ENCODE measurements at regions not wholly inside any gene's neighbourhood (a gene's known extent, or its start where the extent isn't known, plus 50 kb on each side); places are given as distances from the start of the nearest gene placed in this dataset.

DNA sequence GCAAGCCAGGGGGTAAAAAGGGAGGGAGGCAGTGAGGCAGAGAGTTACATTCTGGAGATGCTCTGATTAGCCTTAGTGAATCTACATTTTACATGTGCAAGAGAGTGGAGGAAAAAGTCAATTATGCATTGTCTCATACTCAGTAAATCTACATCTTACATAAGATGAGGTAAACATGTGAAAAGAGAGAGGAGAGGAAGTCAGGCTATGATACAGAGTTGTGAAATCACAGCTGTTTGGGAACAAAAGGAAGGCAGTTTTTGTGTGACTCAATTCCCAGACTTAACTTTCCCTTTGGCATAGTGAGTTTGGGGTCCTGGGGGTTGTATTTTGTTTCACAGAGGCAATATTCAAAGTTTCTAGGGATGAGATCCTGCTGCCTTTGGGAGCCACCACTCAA, 67.8 kb downstream of the GP2 start:
- TF ChIP-seq, protein P1, sequence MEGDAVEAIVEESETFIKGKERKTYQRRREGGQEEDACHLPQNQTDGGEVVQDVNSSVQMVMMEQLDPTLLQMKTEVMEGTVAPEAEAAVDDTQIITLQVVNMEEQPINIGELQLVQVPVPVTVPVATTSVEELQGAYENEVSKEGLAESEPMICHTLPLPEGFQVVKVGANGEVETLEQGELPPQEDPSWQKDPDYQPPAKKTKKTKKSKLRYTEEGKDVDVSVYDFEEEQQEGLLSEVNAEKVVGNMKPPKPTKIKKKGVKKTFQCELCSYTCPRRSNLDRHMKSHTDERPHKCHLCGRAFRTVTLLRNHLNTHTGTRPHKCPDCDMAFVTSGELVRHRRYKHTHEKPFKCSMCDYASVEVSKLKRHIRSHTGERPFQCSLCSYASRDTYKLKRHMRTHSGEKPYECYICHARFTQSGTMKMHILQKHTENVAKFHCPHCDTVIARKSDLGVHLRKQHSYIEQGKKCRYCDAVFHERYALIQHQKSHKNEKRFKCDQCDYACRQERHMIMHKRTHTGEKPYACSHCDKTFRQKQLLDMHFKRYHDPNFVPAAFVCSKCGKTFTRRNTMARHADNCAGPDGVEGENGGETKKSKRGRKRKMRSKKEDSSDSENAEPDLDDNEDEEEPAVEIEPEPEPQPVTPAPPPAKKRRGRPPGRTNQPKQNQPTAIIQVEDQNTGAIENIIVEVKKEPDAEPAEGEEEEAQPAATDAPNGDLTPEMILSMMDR (IDR thresholded peaks at IDR 0.05; ENCODE audit: extremely low read depth, insufficient read depth, missing control alignments), result no peak
- in situ Hi-C loops (cut with MboI; ENCODE audit: low pct_unique_long_range_greater_than_20kb, low sequenced_read_pairs, unreplicated experiment), result no loop called here
- DNase-seq (ENCODE audit: low spot score), result no peak

DNA sequence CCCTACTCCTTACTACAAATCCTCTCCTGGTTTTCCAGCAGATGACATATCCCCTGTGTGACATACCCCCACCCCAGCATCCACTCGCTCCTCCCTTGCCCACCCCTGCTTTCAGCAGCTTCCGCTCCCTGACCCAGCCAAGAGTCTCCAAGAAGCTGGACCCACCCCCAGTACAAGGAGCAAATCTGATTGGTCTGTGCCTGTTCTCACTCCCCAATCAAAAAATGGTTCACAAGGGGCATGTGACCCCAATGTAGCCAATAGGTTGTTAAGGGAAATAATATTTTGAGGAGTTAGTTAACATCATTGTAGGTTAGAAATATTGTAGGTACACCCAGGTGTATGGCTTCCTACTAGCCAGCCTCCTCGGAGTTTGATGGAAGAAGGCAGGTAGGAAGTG, 70.1 kb downstream of the GP2 start:
- TF ChIP-seq, protein P1 (IDR thresholded peaks at IDR 0.05; ENCODE audit: extremely low read depth, insufficient read depth, missing control alignments), result no peak
- in situ Hi-C loops (cut with MboI; ENCODE audit: low pct_unique_long_range_greater_than_20kb, low sequenced_read_pairs, unreplicated experiment), result no loop called here

DNA sequence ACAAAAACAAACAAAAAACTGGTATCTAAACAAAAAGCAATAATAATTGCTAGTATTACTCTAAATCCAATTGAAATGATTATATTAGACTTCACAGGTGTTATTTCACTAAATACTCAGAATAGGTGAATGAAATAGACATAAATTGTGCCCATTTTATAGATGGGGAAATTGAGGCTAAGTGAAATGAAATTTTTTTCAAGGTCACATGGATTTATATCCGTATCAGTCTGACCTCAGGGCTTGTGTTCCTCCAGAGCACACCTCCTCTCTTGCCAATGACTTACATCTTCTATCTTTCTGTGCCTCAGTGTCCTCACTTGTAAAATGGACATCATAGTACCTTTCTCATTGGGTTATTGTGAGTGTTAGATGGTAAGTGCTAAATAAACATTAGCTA, 72.3 kb downstream of the GP2 start:
- DNase-seq (ENCODE audit: low spot score), result no peak
- in situ Hi-C loops (cut with MboI; ENCODE audit: low pct_unique_long_range_greater_than_20kb, low sequenced_read_pairs, unreplicated experiment), result no loop called here
- TF ChIP-seq, protein P1 (IDR thresholded peaks at IDR 0.05; ENCODE audit: extremely low read depth, insufficient read depth, missing control alignments), result no peak

More for the DNA sequence above, 70.1 kb downstream of the GP2 start:
- no peak for DNase-seq (ENCODE audit: low spot score)

DNA sequence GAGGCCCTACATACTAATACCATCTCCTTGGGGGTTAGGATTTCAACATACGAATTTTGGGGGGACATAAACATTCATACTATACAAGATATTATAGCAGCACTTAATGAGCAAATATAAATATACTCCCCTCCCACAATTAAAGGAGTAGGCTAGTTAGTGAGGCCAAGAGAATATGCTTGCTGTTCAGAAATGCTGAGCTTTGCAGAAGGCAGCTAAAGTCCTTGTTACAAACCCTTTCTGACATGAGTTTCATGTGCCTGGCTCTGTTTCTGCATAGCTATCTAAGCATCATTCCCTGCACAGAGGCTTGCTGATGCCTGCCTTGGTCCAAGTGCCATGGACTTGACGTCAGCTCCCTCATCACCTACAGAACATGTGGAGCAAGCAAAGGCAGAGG, 73.5 kb downstream of the GP2 start:
- in situ Hi-C loops (cut with MboI; ENCODE audit: low pct_unique_long_range_greater_than_20kb, low sequenced_read_pairs, unreplicated experiment), result no loop called here
- TF ChIP-seq, protein P1 (IDR thresholded peaks at IDR 0.05; ENCODE audit: extremely low read depth, insufficient read depth, missing control alignments), result no peak
- no peak for DNase-seq (ENCODE audit: low spot score)

DNA sequence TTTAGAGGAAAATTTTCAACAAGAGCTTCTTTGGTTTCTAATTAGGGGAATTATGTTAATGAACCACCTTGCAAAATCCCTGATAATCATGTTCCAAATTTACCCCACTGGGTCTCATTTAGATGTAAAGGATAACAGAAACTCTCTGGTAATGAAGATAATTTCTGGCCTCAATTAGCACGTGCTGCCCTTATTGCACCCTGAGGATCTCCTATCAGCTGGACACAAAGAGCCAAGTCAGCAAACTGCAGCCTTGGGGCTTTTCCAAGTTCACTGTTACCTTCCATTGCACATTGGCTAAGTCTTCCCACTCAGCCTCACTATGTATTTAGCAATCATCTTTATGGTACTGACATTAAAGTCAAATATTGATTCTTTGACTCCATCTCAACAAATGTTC, 78.1 kb downstream of the GP2 start:
- TF ChIP-seq, protein P1 (IDR thresholded peaks at IDR 0.05; ENCODE audit: extremely low read depth, insufficient read depth, missing control alignments), result no peak
- DNase-seq (ENCODE audit: low spot score), result no peak
- in situ Hi-C loops (cut with MboI; ENCODE audit: low pct_unique_long_range_greater_than_20kb, low sequenced_read_pairs, unreplicated experiment), result no loop called here

DNA sequence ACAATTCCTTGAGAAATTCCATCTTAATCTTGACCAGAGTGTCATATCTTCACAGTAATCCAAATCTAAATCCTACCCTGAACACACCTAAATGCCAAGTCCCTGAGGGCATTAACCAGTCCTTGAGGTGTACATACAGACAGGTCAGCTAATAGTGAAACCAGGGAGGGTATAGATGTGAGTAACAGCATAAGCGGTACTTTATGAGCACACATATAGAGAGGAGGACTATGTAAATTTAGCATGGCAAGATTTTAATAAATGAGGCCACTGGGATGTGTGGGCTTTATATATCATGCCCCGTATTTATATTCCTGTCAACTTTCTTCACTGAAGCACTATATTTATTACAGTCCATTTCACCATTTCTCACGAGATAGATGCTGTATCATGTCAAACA, 80.2 kb downstream of the GP2 start:
- no peak for DNase-seq (ENCODE audit: low spot score)
- in situ Hi-C loops (cut with MboI; ENCODE audit: low pct_unique_long_range_greater_than_20kb, low sequenced_read_pairs, unreplicated experiment), result no loop called here
- TF ChIP-seq, protein P1 (IDR thresholded peaks at IDR 0.05; ENCODE audit: extremely low read depth, insufficient read depth, missing control alignments), result no peak

DNA sequence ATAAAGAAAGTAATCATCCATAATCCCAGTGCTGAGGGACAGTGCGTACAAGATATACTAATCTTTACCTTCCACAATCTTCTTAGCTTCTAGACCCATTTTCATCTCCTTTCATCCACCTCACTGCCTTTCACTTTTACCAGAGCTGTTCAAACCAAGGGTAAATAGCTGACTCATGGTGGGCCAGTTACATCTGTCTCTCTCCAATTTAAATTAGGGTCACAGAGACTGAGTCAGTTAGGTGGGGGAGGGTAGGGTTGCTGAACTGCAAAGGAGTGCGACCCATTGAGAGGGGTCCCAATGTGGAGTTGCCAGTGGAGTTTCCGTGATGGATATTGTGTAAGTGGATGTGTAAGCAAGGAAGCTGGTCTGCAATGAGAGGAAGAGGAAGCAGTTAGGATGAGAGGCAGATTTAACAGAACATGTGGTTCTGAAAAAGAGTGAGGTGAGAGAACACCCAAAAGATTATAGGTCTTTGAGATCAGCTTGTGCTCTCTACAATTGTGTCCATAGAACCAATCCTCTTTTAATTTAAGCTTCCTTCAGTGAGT, 83.5 kb downstream of the GP2 start:
- no peak for DNase-seq (ENCODE audit: low spot score)
- in situ Hi-C loops (cut with MboI; ENCODE audit: low pct_unique_long_range_greater_than_20kb, low sequenced_read_pairs, unreplicated experiment), result no loop called here
- TF ChIP-seq, protein P1 (IDR thresholded peaks at IDR 0.05; ENCODE audit: extremely low read depth, insufficient read depth, missing control alignments), result no peak

Measured in GM13977 (cell line).